HEK293 (cell line): ENCODE measurements at regions not wholly inside any gene's neighbourhood (a gene's known extent, or its start where the extent isn't known, plus 50 kb on each side); places are given as distances from the start of the nearest gene placed in this dataset.

ENCODE experiments used
- CTCF ChIA-PET: fragments of 350-600 bp; formaldehyde crosslinking; extraction: SDS; loops from one replicate; lab custom pipeline; 2021; ENCODE audit warnings: antibody characterized with exemption; lab: Yijun Ruan, JAX
- POLR2A ChIA-PET: fragments of 300-600 bp; formaldehyde crosslinking; extraction: SDS; loops from one replicate; lab custom pipeline; 2020; ENCODE audit warnings: antibody characterized with exemption, inconsistent platforms; lab: Yijun Ruan, JAX
- H3K27ac ChIP-seq: fragments of 200-500 bp; sonication (Bioruptor generic); 2 replicates; pipeline ENCODE4 v1.5.1; 2014; ENCODE audit warnings: low read depth, low read length, control low read depth, inconsistent platforms; ENCODE audit errors: extremely low read depth
- H3K36me3 ChIP-seq, 2 experiments: fragments of 200-500 bp in 1 of 2; sonication (Bioruptor generic) in 1 of 2; 1 replicate in 1 of 2; 2 replicates in 1 of 2; pipeline ENCODE4 v1.5.1; 2014 to 2017; ENCODE audit warnings: inconsistent platforms in 2 of 2, low read length in 2 of 2; ENCODE audit not compliant: control insufficient read depth in 2 of 2, insufficient read depth in 1 of 2
- H3K4me1 ChIP-seq: fragments of 200-500 bp; sonication (Bioruptor generic); 2 replicates; pipeline ENCODE4 v1.5.1; 2014; ENCODE audit warnings: mild to moderate bottlenecking, low read length, inconsistent platforms; ENCODE audit not compliant: control insufficient read depth, insufficient read depth
- H3K4me3 ChIP-seq: 2 replicates; pipeline ENCODE4 v1.5.1; 2011; ENCODE audit warnings: low read depth, mild to moderate bottlenecking, control low read depth, low read length, moderate library complexity
- H3K9me3 ChIP-seq: fragments of 200-500 bp; sonication (Bioruptor generic); 2 replicates; pipeline ENCODE4 v1.5.1; 2014; ENCODE audit warnings: low read depth, low read length, inconsistent platforms; ENCODE audit not compliant: control insufficient read depth, insufficient read depth
- EGR2 ChIP-seq: fragments of 450-650 bp; formaldehyde crosslinking; IDR thresholded peaks from 2 replicates; pipeline ENCODE4 v1.5.1; 2016; ENCODE audit warnings: low read depth, missing biosample characterization, missing genetic modification characterization
- FEZF1 ChIP-seq: fragments of 450-650 bp; formaldehyde crosslinking; IDR thresholded peaks from 2 replicates; pipeline ENCODE4 v1.5.1; 2016; ENCODE audit warnings: missing biosample characterization, missing genetic modification characterization
- HOXD13 ChIP-seq: sonication (generic); formaldehyde crosslinking; IDR thresholded peaks from 2 replicates; pipeline ENCODE4 v1.8.0; 2022; ENCODE audit warnings: missing genetic modification reagents, borderline replicate concordance
- KLF16 ChIP-seq: fragments of 450-650 bp; formaldehyde crosslinking; IDR thresholded peaks from 2 replicates; pipeline ENCODE4 v1.5.1; 2017; ENCODE audit warnings: missing biosample characterization, missing genetic modification characterization
- KLF8 ChIP-seq: fragments of 450-650 bp; formaldehyde crosslinking; IDR thresholded peaks from 2 replicates; pipeline ENCODE4 v1.5.1; 2016; ENCODE audit warnings: missing biosample characterization, missing genetic modification characterization
- OSR2 ChIP-seq: fragments of 450-650 bp; formaldehyde crosslinking; IDR thresholded peaks from 2 replicates; pipeline ENCODE4 v1.5.1; 2016; ENCODE audit warnings: missing biosample characterization, missing genetic modification characterization
- PRDM10 ChIP-seq: fragments of 450-650 bp; formaldehyde crosslinking; IDR thresholded peaks from 2 replicates; pipeline ENCODE4 v1.5.1; 2016; ENCODE audit warnings: missing biosample characterization, missing genetic modification characterization
- PRDM6 ChIP-seq: fragments of 450-650 bp; formaldehyde crosslinking; IDR thresholded peaks from 2 replicates; pipeline ENCODE4 v1.5.1; 2017; ENCODE audit warnings: missing biosample characterization, missing genetic modification characterization
- SETDB1 ChIP-seq: IDR thresholded peaks from one replicate; pipeline ENCODE4 v1.6.1; 2017; ENCODE audit warnings: mild to moderate bottlenecking, low read length, moderate library complexity, mixed read lengths; ENCODE audit not compliant: insufficient read length
- SP7 ChIP-seq: fragments of 450-650 bp; formaldehyde crosslinking; IDR thresholded peaks from 2 replicates; pipeline ENCODE4 v1.5.1; 2016; ENCODE audit warnings: missing biosample characterization, missing genetic modification characterization
- ZBTB44 ChIP-seq: fragments of 450-650 bp; IDR thresholded peaks from 2 replicates; pipeline ENCODE4 v1.5.1; 2018; ENCODE audit warnings: missing biosample characterization, mild to moderate bottlenecking, missing genetic modification characterization
- ZBTB49 ChIP-seq: fragments of 450-650 bp; formaldehyde crosslinking; IDR thresholded peaks from 2 replicates; pipeline ENCODE4 v1.5.1; 2016; ENCODE audit warnings: missing biosample characterization, missing genetic modification characterization, low read depth
- ZEB2 ChIP-seq: fragments of 450-650 bp; formaldehyde crosslinking; IDR thresholded peaks from 2 replicates; pipeline ENCODE4 v1.5.1; 2016; ENCODE audit warnings: missing biosample characterization, missing genetic modification characterization
- ZNF132 ChIP-seq: fragments of 450-650 bp; formaldehyde crosslinking; IDR thresholded peaks from 2 replicates; pipeline ENCODE4 v1.5.1; 2017; ENCODE audit warnings: missing biosample characterization, missing genetic modification characterization, borderline replicate concordance
- ZNF266 ChIP-seq: fragments of 450-650 bp; formaldehyde crosslinking; IDR thresholded peaks from 2 replicates; pipeline ENCODE4 v1.5.1; 2016; ENCODE audit warnings: missing biosample characterization, missing genetic modification characterization, low read depth
- ZNF433 ChIP-seq: fragments of 450-650 bp; formaldehyde crosslinking; IDR thresholded peaks from 2 replicates; pipeline ENCODE4 v1.5.1; 2016; ENCODE audit warnings: missing biosample characterization, missing genetic modification characterization, low read depth
- ZNF544 ChIP-seq: fragments of 450-650 bp; formaldehyde crosslinking; IDR thresholded peaks from 2 replicates; pipeline ENCODE4 v1.5.0; 2017; ENCODE audit warnings: missing biosample characterization, missing genetic modification characterization
- ZNF558 ChIP-seq: fragments of 450-650 bp; formaldehyde crosslinking; IDR thresholded peaks from 2 replicates; pipeline ENCODE4 v1.5.1; 2016; ENCODE audit warnings: missing biosample characterization, missing genetic modification characterization
- ZNF561 ChIP-seq: fragments of 450-650 bp; IDR thresholded peaks from 2 replicates; pipeline ENCODE4 v1.5.1; 2018; ENCODE audit warnings: missing biosample characterization, missing genetic modification characterization, borderline replicate concordance
- ZNF610 ChIP-seq: fragments of 450-650 bp; formaldehyde crosslinking; IDR thresholded peaks from 2 replicates; pipeline ENCODE4 v1.5.1; 2016; ENCODE audit warnings: missing biosample characterization, missing genetic modification characterization, borderline replicate concordance
- ZNF645 ChIP-seq: fragments of 450-650 bp; formaldehyde crosslinking; IDR thresholded peaks from 2 replicates; pipeline ENCODE4; 2016; ENCODE audit warnings: missing biosample characterization, missing genetic modification characterization
- ZNF747 ChIP-seq: fragments of 450-650 bp; formaldehyde crosslinking; IDR thresholded peaks from 2 replicates; pipeline ENCODE4 v1.5.1; 2016; ENCODE audit warnings: missing biosample characterization, missing genetic modification characterization
- ZSCAN18 ChIP-seq: fragments of 450-650 bp; formaldehyde crosslinking; IDR thresholded peaks from 2 replicates; pipeline ENCODE4 v1.5.1; 2016; ENCODE audit warnings: missing biosample characterization, missing genetic modification characterization

GRCh38 chr1:183733715-183734114, 71.2 kb upstream of the RGL1 start:
- no peak overlapping the region for H3K4me3 ChIP-seq
- peaks cover 17% of the 10 kb centered on the region; the same call in 1 of the 2 replicates for H3K4me1 ChIP-seq
- no peaks in the 10 kb centered on the region for H3K9me3 ChIP-seq
- ChIA-PET POLR2A (no interaction called here), CTCF (interaction anchor here (0.7 to 2.1 kb wide), 4 partner anchors 17 to 78 kb away, joined by 3 to 6 read pairs (median 4); no protein-coding TSS in a partner anchor)
- TF ChIP-seq ZNF544 (no peak), ZNF132 (tag by site-specific recombination) (no peak), PRDM6 (tag by site-specific recombination) (peak; percentile 94), ZBTB44 (tag by site-specific recombination) (0 out of 2 replicates have a peak, but pooled peaks have one; percentile 19), FEZF1 (tag by site-specific recombination) (peak; percentile 23; the same call in 1 of the 2 replicates), ZNF433 (tag by site-specific recombination) (no peak), PRDM10 (tag by site-specific recombination) (peak; percentile 28; the same call in 1 of the 2 replicates), ZEB2 (tag by site-specific recombination) (no peak), SP7 (tag by site-specific recombination) (peak; percentile 97), ZNF561 (tag by site-specific recombination) (no peak), OSR2 (tag by site-specific recombination) (peak; percentile 47; the same call in 1 of the 2 replicates), SETDB1 (no peak), ZNF645 (no peak)
- no peak overlapping the region for H3K27ac ChIP-seq
- H3K36me3 ChIP-seq, result no peaks in the 10 kb centered on the region

- H3K4me1 ChIP-seq, result peaks cover 17% of the 10 kb centered on the region; the same call in 1 of the 2 replicates
- H3K27ac ChIP-seq, result no peak overlapping the region
- CTCF ChIA-PET, result interaction anchor here (0.9 to 2.1 kb wide), 2 partner anchors 47 to 184 kb away, joined by 5 to 6 read pairs; no protein-coding TSS in a partner anchor
- POLR2A ChIA-PET, result no interaction called here
- no peak overlapping the region for H3K4me3 ChIP-seq
- no peak for TF ChIP-seq ZNF747 (tag by site-specific recombination)
- no peak for TF ChIP-seq ZNF610 (tag by site-specific recombination)
- no peak for TF ChIP-seq KLF8 (tag by site-specific recombination)
- no peak for TF ChIP-seq KLF16 (tag by site-specific recombination)
- no peak for TF ChIP-seq EGR2 (tag by site-specific recombination)
- TF ChIP-seq ZNF266 (tag by site-specific recombination), result no peak
- TF ChIP-seq ZSCAN18, result no peak
- TF ChIP-seq HOXD13 (CRISPR knock-in tag), result no peak
- no peak for TF ChIP-seq ZBTB49
- no peak for TF ChIP-seq ZNF558 (tag by site-specific recombination)
- no peaks in the 10 kb centered on the region for H3K36me3 ChIP-seq
- no peaks in the 10 kb centered on the region for H3K9me3 ChIP-seq
These were observed 72.6 kb upstream of the RGL1 start for GRCh38 chr1:183732236-183732880.
